A549 (cell line): ENCODE measurements at regions not wholly inside any gene's neighbourhood (a gene's known extent, or its start where the extent isn't known, plus 50 kb on each side); places are given as distances from the start of the nearest gene placed in this dataset.

Experiments used
- ATAC-seq, 2 experiments: fragments of 200-7000 bp in 1 of 2; fragments of >200 bp in 1 of 2; cut with Nextera tagmentation in 1 of 2; cut with Tn5 transposase in 1 of 2; 3 replicates each; pipeline versions ENCODE4 v1.8.0 to v1.9.1; 2018 to 2020; ENCODE audit warnings: mild to moderate bottlenecking in 1 of 2, moderate library complexity in 1 of 2
- CTCF ChIA-PET: fragments of 300-600 bp; sonication (Branson Sonifier 250); formaldehyde crosslinking; extraction: SDS; loops from one replicate; lab custom pipeline; 2021; ENCODE audit warnings: antibody characterized with exemption, inconsistent platforms; lab: Yijun Ruan, JAX
- POLR2A ChIA-PET: fragments of 350-600 bp; formaldehyde crosslinking; extraction: SDS; loops from one replicate; lab custom pipeline; 2021; ENCODE audit warnings: antibody characterized with exemption, inconsistent platforms; lab: Yijun Ruan, JAX
- DNase-seq, 2 experiments: peaks; one replicate each; pipeline versions ENCODE4 v3.0.0 to v3.0.0-alpha.2; 2011 to 2016; ENCODE audit warnings: low read depth in 1 of 2, low spot score in 1 of 2
- FAIRE-seq: peaks from 2 replicates; lab custom pipeline; 2011; peaks lifted over from hg19 to GRCh38; lab: Jason Lieb, UNC
- H3K27ac ChIP-seq, 2 experiments: fragments of >200 bp; sonication (Bioruptor Twin); formaldehyde crosslinking; 3 replicates each; pipeline ENCODE4 v1.5.1; 2016 to 2017
- H3K4me1 ChIP-seq: fragments of >200 bp; sonication (Bioruptor Twin); formaldehyde crosslinking; 3 replicates; pipeline ENCODE4 v1.6.1; 2016
- H3K4me2 ChIP-seq: fragments of >200 bp; sonication (Bioruptor Twin); formaldehyde crosslinking; 3 replicates; pipeline ENCODE4 v1.6.1; 2016
- H3K4me3 ChIP-seq: fragments of >200 bp; sonication (Bioruptor Twin); formaldehyde crosslinking; 3 replicates; pipeline ENCODE4 v1.5.1; 2016
- H3K9me3 ChIP-seq: fragments of >200 bp; sonication (Bioruptor Twin); formaldehyde crosslinking; 3 replicates; pipeline ENCODE4 v1.6.1; 2016
- CBX2 ChIP-seq: fragments of 200-600 bp; sonication (generic); IDR thresholded peaks from 2 replicates; pipeline ENCODE4 v1.6.1; 2016; ENCODE audit warnings: low read depth, mild to moderate bottlenecking, borderline replicate concordance
- CBX8 ChIP-seq: fragments of 200-600 bp; sonication (generic); IDR thresholded peaks from 2 replicates; pipeline ENCODE4 v1.6.1; 2016
- EHF ChIP-seq: fragments of 250-450 bp; sonication (Bioruptor Pico); IDR thresholded peaks from 2 replicates; pipeline ENCODE4 v1.5.0; 2020; ENCODE audit warnings: mild to moderate bottlenecking
- EP300 ChIP-seq, 2 experiments: fragments of >200 bp; sonication (Bioruptor Twin); formaldehyde crosslinking; IDR thresholded peaks; 2 replicates in 1 of 2; 3 replicates in 1 of 2; pipeline ENCODE4 v1.6.1; 2016 to 2017
- ESRRA ChIP-seq: fragments of 150-350 bp; IDR thresholded peaks from 2 replicates; pipeline ENCODE4 v1.6.1; 2014; ENCODE audit warnings: mild to moderate bottlenecking, low read length, borderline replicate concordance
- FOSB ChIP-seq: fragments of 250-450 bp; sonication (Bioruptor Pico); IDR thresholded peaks from 2 replicates; pipeline ENCODE4 v1.5.0; 2020; ENCODE audit warnings: mild to moderate bottlenecking, moderate library complexity
- HDAC2 ChIP-seq: fragments of 200-600 bp; sonication (generic); IDR thresholded peaks from 2 replicates; pipeline ENCODE4 v1.6.1; 2016
- HES2 ChIP-seq: fragments of >200 bp; sonication (Bioruptor Twin); formaldehyde crosslinking; IDR thresholded peaks from 2 replicates; pipeline ENCODE4 v1.6.1; 2016
- HOXA7 ChIP-seq: fragments of 250-450 bp; sonication (Bioruptor Pico); IDR thresholded peaks from 2 replicates; pipeline ENCODE4 v1.5.0; 2020; ENCODE audit warnings: mild to moderate bottlenecking, moderate library complexity
- HOXB5 ChIP-seq: fragments of 250-450 bp; sonication (Bioruptor Pico); IDR thresholded peaks from 2 replicates; pipeline ENCODE4 v1.5.0; 2020; ENCODE audit warnings: mild to moderate bottlenecking, moderate library complexity
- JUNB ChIP-seq: fragments of >200 bp; sonication (Bioruptor Twin); formaldehyde crosslinking; IDR thresholded peaks from 2 replicates; pipeline ENCODE4 v1.6.1; 2016
- KDM5A ChIP-seq: fragments of 200-600 bp; sonication (generic); IDR thresholded peaks from 2 replicates; pipeline ENCODE4 v1.6.1; 2016; ENCODE audit warnings: antibody characterized with exemption, mild to moderate bottlenecking
- MAZ ChIP-seq: fragments of 150-350 bp; IDR thresholded peaks from 2 replicates; pipeline ENCODE4 v1.6.1; 2014; ENCODE audit warnings: antibody characterized with exemption, low read depth, low read length, borderline replicate concordance
- MYC ChIP-seq: IDR thresholded peaks from 2 replicates; pipeline ENCODE4 v1.6.1; 2012; ENCODE audit warnings: mild to moderate bottlenecking, inconsistent platforms, low read length, improper control_type of control experiment, borderline replicate concordance
- PBX3 ChIP-seq: IDR thresholded peaks from 2 replicates; pipeline ENCODE4 v1.6.1; 2012
- POLR2AphosphoS2 ChIP-seq: conservative IDR thresholded peaks from 2 replicates; pipeline ENCODE4 v1.6.1; 2012; ENCODE audit warnings: low read length, improper control_type of control experiment, inconsistent platforms
- RAD21 ChIP-seq, 2 experiments: fragments of >200 bp in 1 of 2; sonication (Bioruptor Twin) in 1 of 2; formaldehyde crosslinking in 1 of 2; IDR thresholded peaks in 1 of 2; conservative IDR thresholded peaks in 1 of 2; 2 replicates in 1 of 2; 3 replicates in 1 of 2; pipeline ENCODE4 v1.6.1; 2012 to 2018; ENCODE audit warnings: inconsistent platforms in 1 of 2
- RARB ChIP-seq: fragments of 250-450 bp; sonication (Bioruptor Pico); IDR thresholded peaks from 2 replicates; pipeline ENCODE4 v1.8.0; 2021; ENCODE audit warnings: mild to moderate bottlenecking, moderate library complexity
- RCOR1 ChIP-seq: fragments of 150-350 bp; IDR thresholded peaks from 2 replicates; pipeline ENCODE4 v1.6.1; 2014; ENCODE audit warnings: antibody characterized with exemption, low read length, low read depth
- RFX5 ChIP-seq: fragments of 450-650 bp; IDR thresholded peaks from 2 replicates; pipeline ENCODE4 v1.7.1; 2014; ENCODE audit warnings: antibody characterized with exemption, mild to moderate bottlenecking, moderate library complexity
- SMC3 ChIP-seq: fragments of >200 bp; sonication (Bioruptor Twin); formaldehyde crosslinking; IDR thresholded peaks from 3 replicates; pipeline ENCODE4 v1.6.1; 2018; ENCODE audit warnings: inconsistent platforms
- USF2 ChIP-seq: fragments of 450-650 bp; IDR thresholded peaks from 2 replicates; pipeline ENCODE4 v1.6.1; 2014; ENCODE audit warnings: antibody characterized with exemption
- ZSCAN20 ChIP-seq: fragments of 250-450 bp; sonication (Bioruptor Pico); IDR thresholded peaks from 2 replicates; pipeline ENCODE4 v1.8.0; 2022; ENCODE audit warnings: mild to moderate bottlenecking, moderate library complexity
- WGBS: methylation state at CpG from one replicate; pipeline ENCODE4 v1.1.6; 2017; ENCODE audit errors: missing lambda C conversion rate; 5-methylcytosine and 5-hydroxymethylcytosine counted together

GRCh38 chr4:20028645-20029044, 223.1 kb upstream of the SLIT2 start:
- WGBS: 0% methylated on average over 4 of the region's 4 CpGs
- FAIRE-seq (no peak), ATAC-seq (no peak), DNase-seq (no peak)
- Histone ChIP-seq H3K4me3 (no peak overlapping the region), H3K4me1 (no peaks in the 10 kb centered on the region), H3K9me3 (no peaks in the 10 kb centered on the region), H3K27ac (no peak overlapping the region), H3K4me2 (no peak overlapping the region)
- TF ChIP-seq JUNB (no peak), MAZ (no peak), KDM5A (no peak), SMC3 (no peak), HES2 (no peak), RARB (CRISPR knock-in tag) (no peak), CBX2 (no peak), CBX8 (no peak), USF2 (no peak), ZSCAN20 (no peak), FOSB (CRISPR knock-in tag) (no peak), RAD21 (conservative IDR thresholded peaks at IDR 0.05 in 1 of 2, IDR thresholded peaks at IDR 0.05 in 1 of 2) (no peak), EP300 (IDR thresholded peaks at IDR 0.05) (no peak)
- POLR2A ChIA-PET: no interaction called here
- CTCF ChIA-PET: no interaction called here

- no peak for FAIRE-seq
- CTCF ChIA-PET: no interaction called here
- TF ChIP-seq RARB (CRISPR knock-in tag): no peak
- no peak for TF ChIP-seq ESRRA
- no peak for TF ChIP-seq SMC3
- no peak for TF ChIP-seq RCOR1
- no peak for TF ChIP-seq EHF (CRISPR knock-in tag)
- no peak for TF ChIP-seq HDAC2
- TF ChIP-seq HOXB5: no peak
- no peak for TF ChIP-seq HOXA7 (CRISPR knock-in tag)
- TF ChIP-seq POLR2AphosphoS2: no peak
These were observed 225.2 kb upstream of the SLIT2 start for GRCh38 chr4:20026456-20026855.

GRCh38 chr4:20022471-20022870, 229.2 kb upstream of the SLIT2 start:
- H3K9me3 ChIP-seq: no peaks in the 10 kb centered on the region
- FAIRE-seq: no peak
- DNase-seq: no peak
- CTCF ChIA-PET: no interaction called here
- TF ChIP-seq PBX3 (no peak), RFX5 (no peak), MYC (no peak)
- H3K4me2 ChIP-seq: no peak overlapping the region
- H3K4me3 ChIP-seq: no peak overlapping the region
- 2% methylated on average over 2 of the region's 2 CpGs for WGBS
- no peak overlapping the region for H3K27ac ChIP-seq
- POLR2A ChIA-PET: no interaction called here
- no peak for ATAC-seq
- no peaks in the 10 kb centered on the region for H3K4me1 ChIP-seq

More at GRCh38 chr4:20026456-20026855, 225.2 kb upstream of the SLIT2 start:
- DNase-seq (no peak), ATAC-seq (no peak)
- Histone ChIP-seq H3K4me2 (no peak overlapping the region), H3K4me3 (no peak overlapping the region), H3K27ac (no peak overlapping the region), H3K9me3 (no peaks in the 10 kb centered on the region), H3K4me1 (no peaks in the 10 kb centered on the region)
- 32% methylated on average over 2 of the region's 2 CpGs for WGBS
- POLR2A ChIA-PET: no interaction called here
